ENCODE measurements at regions not wholly inside any gene's neighbourhood (a gene's known extent, or its start where the extent isn't known, plus 50 kb on each side); places are given as distances from the start of the nearest gene placed in this dataset.

DNA sequence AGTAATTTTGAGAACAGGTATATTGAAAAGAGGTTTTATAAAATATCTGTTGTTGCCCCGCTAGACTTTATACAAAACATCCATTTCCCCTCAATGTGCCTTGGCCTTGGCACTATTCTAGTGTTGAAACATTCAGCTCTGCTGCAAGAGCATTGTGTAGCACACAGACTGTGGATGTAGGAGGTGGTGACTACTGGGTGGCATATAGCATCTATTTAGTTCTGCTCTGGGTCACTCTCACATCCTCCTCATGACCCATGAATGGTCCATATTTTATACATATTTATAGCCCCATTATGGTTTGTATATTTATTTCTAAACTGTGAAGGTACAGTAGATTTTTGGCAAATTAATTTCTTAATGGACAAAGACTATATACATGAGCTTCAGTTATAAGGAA is 1022.0 kb upstream of the CELF4 start:
- intact Hi-C loops (cut with micrococcal nuclease): no loop called here
- Mint-ChIP-seq H3K4me1 (ENCODE audit: insufficient read depth, unreplicated experiment) (no peaks in the 10 kb centered on the region), H3K27me3 (ENCODE audit: insufficient read depth, unreplicated experiment) (no peaks in the 10 kb centered on the region), H3K36me3 (ENCODE audit: insufficient read depth, unreplicated experiment) (no peaks in the 10 kb centered on the region), H3K4me3 (ENCODE audit: unreplicated experiment) (no peak overlapping the region), H3K27ac (ENCODE audit: low read depth, unreplicated experiment) (no peak overlapping the region), H3K9me3 (ENCODE audit: unreplicated experiment) (no peaks in the 10 kb centered on the region)
- TF ChIP-seq, protein P1, sequence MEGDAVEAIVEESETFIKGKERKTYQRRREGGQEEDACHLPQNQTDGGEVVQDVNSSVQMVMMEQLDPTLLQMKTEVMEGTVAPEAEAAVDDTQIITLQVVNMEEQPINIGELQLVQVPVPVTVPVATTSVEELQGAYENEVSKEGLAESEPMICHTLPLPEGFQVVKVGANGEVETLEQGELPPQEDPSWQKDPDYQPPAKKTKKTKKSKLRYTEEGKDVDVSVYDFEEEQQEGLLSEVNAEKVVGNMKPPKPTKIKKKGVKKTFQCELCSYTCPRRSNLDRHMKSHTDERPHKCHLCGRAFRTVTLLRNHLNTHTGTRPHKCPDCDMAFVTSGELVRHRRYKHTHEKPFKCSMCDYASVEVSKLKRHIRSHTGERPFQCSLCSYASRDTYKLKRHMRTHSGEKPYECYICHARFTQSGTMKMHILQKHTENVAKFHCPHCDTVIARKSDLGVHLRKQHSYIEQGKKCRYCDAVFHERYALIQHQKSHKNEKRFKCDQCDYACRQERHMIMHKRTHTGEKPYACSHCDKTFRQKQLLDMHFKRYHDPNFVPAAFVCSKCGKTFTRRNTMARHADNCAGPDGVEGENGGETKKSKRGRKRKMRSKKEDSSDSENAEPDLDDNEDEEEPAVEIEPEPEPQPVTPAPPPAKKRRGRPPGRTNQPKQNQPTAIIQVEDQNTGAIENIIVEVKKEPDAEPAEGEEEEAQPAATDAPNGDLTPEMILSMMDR (IDR thresholded peaks at IDR 0.05; ENCODE audit: unreplicated experiment): no peak
- ChIA-PET CTCF (interaction anchor here (0.7 to 1.3 kb wide), 2 partner anchors 42 to 69 kb away, joined by 3 read pairs; no protein-coding TSS in a partner anchor), POLR2A (no interaction called here)
- BruUV-seq (replicated peaks): no TSS peak
- DNase-seq (ENCODE audit: unreplicated experiment): no peak

DNA sequence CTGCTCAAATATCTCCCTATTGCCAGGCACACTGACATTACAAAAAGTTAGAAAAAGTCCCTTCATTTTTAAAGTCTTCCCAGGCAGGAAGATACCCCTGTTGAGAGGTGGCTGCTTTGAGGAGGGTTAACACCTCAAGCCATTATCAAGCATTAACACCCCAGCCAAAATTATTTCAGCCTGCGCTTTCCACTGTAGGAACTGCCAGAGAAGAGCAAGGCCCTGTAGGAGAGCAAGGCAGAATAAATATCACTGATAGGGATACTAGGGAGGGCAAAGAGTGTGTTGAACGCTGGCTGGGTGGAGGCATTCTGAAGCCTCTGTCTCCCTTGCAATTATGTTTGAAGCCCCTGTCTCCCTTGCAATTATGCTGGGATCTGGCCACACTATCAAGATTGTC is 1020.7 kb upstream of the CELF4 start:
- no TSS peak for BruUV-seq (replicated peaks)
- no peak overlapping the region for H3K4me3 Mint-ChIP-seq (ENCODE audit: unreplicated experiment)
- H3K9me3 Mint-ChIP-seq (ENCODE audit: unreplicated experiment): peaks cover 6% of the 10 kb centered on the region
- H3K36me3 Mint-ChIP-seq (ENCODE audit: insufficient read depth, unreplicated experiment): no peaks in the 10 kb centered on the region
- intact Hi-C loops (cut with micrococcal nuclease): no loop called here
- CTCF ChIA-PET: no interaction called here
- no peaks in the 10 kb centered on the region for H3K27me3 Mint-ChIP-seq (ENCODE audit: insufficient read depth, unreplicated experiment)
- H3K4me1 Mint-ChIP-seq (ENCODE audit: insufficient read depth, unreplicated experiment): peaks cover 5% of the 10 kb centered on the region
- POLR2A ChIA-PET: no interaction called here
- TF ChIP-seq, protein P1 (IDR thresholded peaks at IDR 0.05; ENCODE audit: unreplicated experiment): no peak
- H3K27ac Mint-ChIP-seq (ENCODE audit: low read depth, unreplicated experiment): no peak overlapping the region
- no peak for DNase-seq (ENCODE audit: unreplicated experiment)

- no peaks in the 10 kb centered on the region for H3K36me3 Mint-ChIP-seq (ENCODE audit: insufficient read depth, unreplicated experiment)
- TF ChIP-seq, protein P1 (IDR thresholded peaks at IDR 0.05; ENCODE audit: unreplicated experiment): no peak
- intact Hi-C loops (cut with micrococcal nuclease): no loop called here
- H3K4me1 Mint-ChIP-seq (ENCODE audit: insufficient read depth, unreplicated experiment): peaks cover 7% of the 10 kb centered on the region
- POLR2A ChIA-PET: no interaction called here
- H3K27ac Mint-ChIP-seq (ENCODE audit: low read depth, unreplicated experiment): no peak overlapping the region
- peaks cover 8% of the 10 kb centered on the region for H3K9me3 Mint-ChIP-seq (ENCODE audit: unreplicated experiment)
- H3K4me3 Mint-ChIP-seq (ENCODE audit: unreplicated experiment): no peak overlapping the region
- no peaks in the 10 kb centered on the region for H3K27me3 Mint-ChIP-seq (ENCODE audit: insufficient read depth, unreplicated experiment)
- BruUV-seq (replicated peaks): no TSS peak
- CTCF ChIA-PET: interaction anchor here (0.6 kb wide), 3 partner anchors 553 to 1791 kb away, joined by 3 to 4 read pairs (median 3); no protein-coding TSS in a partner anchor
- no peak for DNase-seq (ENCODE audit: unreplicated experiment)
Measured at GRCh38 chr18:38579764-38580163, 1014.2 kb upstream of the CELF4 start.

GRCh38 chr18:38576916-38577315 is 1011.3 kb upstream of the CELF4 start:
- Mint-ChIP-seq H3K4me1 (ENCODE audit: insufficient read depth, unreplicated experiment) (peaks cover 7% of the 10 kb centered on the region), H3K9me3 (ENCODE audit: unreplicated experiment) (peaks cover 8% of the 10 kb centered on the region), H3K27ac (ENCODE audit: low read depth, unreplicated experiment) (no peak overlapping the region), H3K36me3 (ENCODE audit: insufficient read depth, unreplicated experiment) (no peaks in the 10 kb centered on the region), H3K27me3 (ENCODE audit: insufficient read depth, unreplicated experiment) (no peaks in the 10 kb centered on the region), H3K4me3 (ENCODE audit: unreplicated experiment) (no peak overlapping the region)
- ChIA-PET POLR2A (no interaction called here), CTCF (interaction anchor here (0.6 to 0.7 kb wide), 2 partner anchors 37 to 1103 kb away, joined by 3 to 4 read pairs; no protein-coding TSS in a partner anchor)
- intact Hi-C loops (cut with micrococcal nuclease): no loop called here
- no TSS peak for BruUV-seq (replicated peaks)
- DNase-seq (ENCODE audit: unreplicated experiment): no peak
- TF ChIP-seq, protein P1 (IDR thresholded peaks at IDR 0.05; ENCODE audit: unreplicated experiment): no peak

Measured in MCF 10A (cell line).